Retinal pigment epithelial cell (primary cell): ENCODE measurements at regions not wholly inside any gene's neighbourhood (a gene's known extent, or its start where the extent isn't known, plus 50 kb on each side); places are given as distances from the start of the nearest gene placed in this dataset.

Source experiments
- DNase-seq: peaks from one replicate; pipeline ENCODE4 v3.0.0-alpha.2; 2010; ENCODE audit warnings: low read depth
- H3K4me3 ChIP-seq: 2 replicates; pipeline ENCODE4 v1.5.1; 2011; ENCODE audit warnings: mild to moderate bottlenecking, low read length, control low read depth, moderate library complexity
- TF ChIP-seq, protein P1 (sequence below): conservative IDR thresholded peaks from 2 replicates; pipeline ENCODE4 v1.5.1; 2011; ENCODE audit warnings: low read depth, low read length, control low read depth, inconsistent platforms

DNA sequence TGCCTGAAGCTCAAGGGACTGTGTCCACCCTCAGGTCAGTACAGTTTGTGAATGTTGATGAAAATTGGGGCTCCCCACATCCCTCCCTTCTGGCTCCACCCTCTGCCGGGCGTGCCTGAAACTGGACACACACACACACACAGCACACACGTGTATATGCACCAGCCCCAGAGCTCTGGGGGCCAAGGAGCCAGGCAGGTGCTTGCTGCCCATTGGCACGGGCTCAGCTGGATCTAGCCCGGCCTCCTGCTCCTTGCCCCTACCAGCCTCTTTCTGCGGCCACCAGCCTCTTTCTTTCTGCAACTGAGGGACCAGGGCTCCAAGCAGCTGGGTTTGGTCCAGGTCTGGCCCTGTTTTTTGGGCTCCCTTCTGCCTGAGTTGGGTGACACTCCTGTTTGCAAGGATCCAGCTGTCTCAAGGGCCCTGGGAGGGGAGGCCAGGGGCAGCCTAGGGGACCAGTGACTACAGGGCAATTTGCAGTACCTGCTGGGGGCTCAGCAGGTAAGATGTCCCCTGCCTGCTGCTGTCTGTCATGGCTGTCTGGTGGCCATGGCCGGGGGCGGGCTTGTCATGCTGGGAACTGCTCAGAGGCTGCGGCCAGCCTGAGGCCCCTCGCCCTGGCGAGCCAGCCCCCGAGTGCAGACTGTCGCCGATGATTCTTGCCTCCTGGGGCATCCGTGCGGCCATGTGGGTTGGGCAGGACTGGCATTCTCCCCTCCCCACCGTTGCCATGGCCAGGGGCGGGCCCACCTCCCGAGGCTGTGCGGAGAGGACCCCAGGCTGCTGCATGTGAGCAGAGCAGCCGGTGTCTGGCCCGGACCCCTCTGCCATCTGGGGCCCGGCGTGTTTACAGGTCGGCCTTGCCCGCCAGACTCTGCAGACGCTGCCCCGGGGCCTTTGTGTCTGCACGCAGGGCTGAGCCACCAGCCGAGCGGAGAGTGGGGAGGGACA lies 51.5 kb upstream of the PPARA start:
- DNase-seq, result no peak
- TF ChIP-seq, protein P1, sequence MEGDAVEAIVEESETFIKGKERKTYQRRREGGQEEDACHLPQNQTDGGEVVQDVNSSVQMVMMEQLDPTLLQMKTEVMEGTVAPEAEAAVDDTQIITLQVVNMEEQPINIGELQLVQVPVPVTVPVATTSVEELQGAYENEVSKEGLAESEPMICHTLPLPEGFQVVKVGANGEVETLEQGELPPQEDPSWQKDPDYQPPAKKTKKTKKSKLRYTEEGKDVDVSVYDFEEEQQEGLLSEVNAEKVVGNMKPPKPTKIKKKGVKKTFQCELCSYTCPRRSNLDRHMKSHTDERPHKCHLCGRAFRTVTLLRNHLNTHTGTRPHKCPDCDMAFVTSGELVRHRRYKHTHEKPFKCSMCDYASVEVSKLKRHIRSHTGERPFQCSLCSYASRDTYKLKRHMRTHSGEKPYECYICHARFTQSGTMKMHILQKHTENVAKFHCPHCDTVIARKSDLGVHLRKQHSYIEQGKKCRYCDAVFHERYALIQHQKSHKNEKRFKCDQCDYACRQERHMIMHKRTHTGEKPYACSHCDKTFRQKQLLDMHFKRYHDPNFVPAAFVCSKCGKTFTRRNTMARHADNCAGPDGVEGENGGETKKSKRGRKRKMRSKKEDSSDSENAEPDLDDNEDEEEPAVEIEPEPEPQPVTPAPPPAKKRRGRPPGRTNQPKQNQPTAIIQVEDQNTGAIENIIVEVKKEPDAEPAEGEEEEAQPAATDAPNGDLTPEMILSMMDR, result no peak
- H3K4me3 ChIP-seq, result no peak overlapping the region

DNA sequence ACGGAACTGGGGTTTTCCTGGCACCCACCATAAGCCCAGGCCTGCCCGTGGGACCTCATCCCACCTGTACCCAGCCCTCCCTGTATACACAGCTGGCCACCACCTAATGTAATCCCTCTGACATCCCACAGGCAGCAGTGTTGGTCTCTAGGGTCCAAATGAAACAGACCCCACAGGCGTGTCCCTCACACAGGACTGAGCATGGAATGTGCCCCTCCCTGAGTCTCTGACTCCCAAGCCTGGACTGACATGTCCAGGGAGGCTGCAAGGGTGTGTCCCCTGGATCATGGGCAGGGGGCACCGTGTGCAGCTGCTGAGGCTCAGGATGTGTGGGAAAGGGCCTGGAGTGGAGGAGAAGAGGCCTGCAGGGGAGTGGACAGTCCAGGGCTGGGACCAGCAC lies 50.6 kb upstream of the PPARA start:
- TF ChIP-seq, protein P1, result no peak
- no peak overlapping the region for H3K4me3 ChIP-seq
- DNase-seq, result no peak

DNA sequence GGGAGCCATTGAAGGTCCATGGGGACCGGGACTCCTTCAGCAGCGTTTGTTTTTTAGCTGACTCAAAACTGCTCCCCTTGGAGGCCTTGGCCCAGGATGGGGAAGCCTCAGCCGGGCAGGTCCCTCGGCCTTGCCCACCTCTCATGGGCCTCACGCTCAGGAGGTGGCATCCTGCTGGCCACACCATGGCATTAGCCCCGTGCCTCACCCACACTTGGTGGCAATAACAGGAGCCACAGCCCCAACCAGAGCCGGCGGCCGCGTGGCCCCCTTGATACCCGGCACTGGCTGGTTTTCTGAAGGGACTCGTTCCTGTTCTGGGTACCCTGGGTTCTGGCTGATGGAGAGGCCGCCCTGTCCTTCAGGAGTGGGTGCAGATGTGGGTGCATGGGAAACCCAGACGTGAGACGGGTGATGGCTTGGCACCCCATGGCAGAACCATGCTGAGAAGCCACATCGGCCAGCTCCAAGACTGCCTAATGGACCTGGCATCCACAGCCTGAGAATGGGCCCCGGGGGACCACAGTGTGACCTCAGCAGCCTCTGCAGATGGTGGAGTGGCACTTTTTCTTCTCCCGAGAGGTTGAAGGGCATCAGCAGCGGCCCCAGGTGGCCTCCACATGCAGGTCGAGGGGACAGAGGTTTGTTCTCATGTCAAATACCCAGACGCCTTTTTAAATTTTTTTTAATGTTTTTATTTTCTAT lies 49.8 kb upstream of the PPARA start:
- no peak for DNase-seq
- TF ChIP-seq, protein P1, result no peak
- no peak overlapping the region for H3K4me3 ChIP-seq
